DMS 273 (cell line): ENCODE measurements at regions not wholly inside any gene's neighbourhood (a gene's known extent, or its start where the extent isn't known, plus 50 kb on each side); places are given as distances from the start of the nearest gene placed in this dataset.

Experiments
- DNase-seq: peaks from one replicate; lab custom pipeline; 2025; ENCODE audit not compliant: unreplicated experiment; lab: John Stamatoyannopoulos, UW

DNA sequence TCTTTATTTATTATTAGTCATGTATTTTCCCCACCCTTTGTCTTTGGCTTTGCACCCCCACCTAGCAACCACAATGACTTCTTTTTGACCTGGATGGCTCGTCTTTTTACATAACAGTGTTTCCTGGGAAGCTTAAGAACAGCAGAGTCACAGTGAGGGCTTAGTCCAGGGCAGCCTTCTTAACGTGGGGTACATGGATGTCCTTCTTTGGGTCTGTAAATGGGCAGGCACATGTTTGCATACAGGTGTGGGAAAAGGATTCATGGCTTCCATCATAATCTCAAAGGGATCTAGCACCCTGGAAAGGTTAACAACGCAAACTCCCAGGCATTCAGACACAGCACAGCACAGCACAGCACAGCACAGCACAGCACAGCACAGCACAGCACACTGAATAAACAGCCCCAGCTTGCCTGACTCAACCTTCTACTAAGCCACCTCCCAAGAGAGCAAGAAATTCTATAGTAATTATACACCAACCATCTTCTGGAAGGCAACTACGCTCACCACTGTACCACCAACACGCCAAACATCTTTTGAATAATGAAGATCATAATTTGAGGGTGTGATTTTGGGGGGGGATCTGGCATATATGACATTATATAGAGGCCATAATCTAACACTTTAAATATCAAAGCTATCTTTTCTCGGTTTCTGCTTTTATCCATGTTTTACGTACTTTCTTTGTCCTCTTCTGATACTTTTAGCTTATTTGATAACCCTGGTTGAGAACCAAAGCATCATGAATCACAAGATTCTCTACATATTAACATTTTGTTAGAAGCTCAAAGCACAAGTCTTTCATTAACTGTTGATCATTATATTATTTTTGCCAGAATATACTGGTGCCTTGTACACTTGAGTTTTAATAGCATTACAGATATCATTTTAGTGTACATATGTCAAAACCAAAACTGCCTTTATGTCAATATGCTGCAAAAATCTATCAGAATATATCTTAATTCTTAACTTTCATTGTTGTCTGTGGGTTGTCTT lies 177.2 kb upstream of the KLF14 start:
- no peak for DNase-seq

DNA sequence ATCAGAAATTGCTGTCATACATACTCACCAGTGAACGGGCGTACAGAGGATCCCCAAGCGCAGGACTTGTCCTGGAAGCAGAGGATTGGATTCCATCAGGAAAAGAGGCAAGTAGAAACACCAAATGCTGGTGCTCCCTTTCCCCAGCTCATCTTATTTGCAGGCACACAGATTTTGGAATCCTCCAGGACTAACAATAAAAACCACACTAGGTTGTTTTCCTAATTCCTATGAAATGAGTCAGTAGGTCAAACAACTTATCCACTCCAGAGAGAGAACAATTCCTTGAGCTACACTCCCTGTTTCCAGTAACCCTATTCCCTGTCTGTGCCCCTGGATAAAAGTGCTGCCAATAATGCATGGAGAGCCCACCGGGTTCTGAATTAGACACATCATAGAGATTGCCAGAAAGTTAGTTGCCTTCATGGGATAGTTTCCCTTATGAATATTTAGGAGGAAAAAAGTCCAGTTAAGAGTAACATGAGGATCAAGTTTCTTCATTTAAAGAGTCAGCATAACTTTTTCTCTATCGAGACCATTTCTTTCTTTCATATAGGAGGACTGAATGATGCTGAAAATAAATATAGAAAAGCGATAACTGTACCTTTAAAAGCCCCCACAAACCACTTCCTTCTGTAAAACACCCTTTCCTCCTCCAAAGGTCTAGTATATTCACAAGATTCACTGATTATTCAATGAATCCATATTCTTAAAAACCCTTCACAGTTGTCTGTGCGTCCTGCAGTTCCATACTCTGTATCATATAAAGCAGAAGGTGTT lies 178.3 kb upstream of the KLF14 start:
- DNase-seq: no peak

DNA sequence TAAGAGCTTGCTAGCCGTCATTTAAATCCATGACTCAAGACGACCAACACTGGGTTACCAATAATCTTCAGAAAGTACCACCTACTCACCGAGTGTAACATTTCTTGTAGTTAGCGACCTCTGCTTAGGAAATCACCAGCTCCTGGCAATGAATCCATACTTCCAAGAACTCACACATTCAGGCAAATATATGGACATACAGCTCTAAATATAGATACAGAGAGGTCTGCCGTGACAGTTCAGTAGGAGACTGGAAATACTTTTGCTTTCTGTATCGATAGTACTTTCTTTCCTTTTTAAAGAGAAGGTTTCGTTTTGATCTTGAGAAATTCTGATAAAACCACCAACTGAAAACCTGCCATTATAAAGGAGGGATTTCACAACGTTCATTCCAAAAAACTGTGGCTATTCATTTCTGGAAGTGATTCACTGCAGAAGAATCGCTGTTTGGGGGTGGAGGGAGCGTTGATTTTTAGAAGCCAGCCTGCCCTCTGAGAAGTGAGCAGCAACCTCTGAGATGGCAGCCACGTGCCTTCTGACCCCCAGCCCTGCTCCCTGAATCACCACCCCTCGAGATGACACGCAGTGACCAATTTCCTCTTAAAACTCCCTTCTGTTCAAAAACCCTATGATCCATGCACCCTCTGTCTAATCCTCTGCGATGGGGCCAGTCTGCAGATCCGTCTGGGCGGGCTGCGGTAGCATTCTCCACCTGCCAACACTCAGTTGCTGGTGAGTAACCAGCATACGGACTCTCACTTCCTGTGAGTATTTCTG lies 179.0 kb upstream of the KLF14 start:
- peak; percentile 60 for DNase-seq

DNA sequence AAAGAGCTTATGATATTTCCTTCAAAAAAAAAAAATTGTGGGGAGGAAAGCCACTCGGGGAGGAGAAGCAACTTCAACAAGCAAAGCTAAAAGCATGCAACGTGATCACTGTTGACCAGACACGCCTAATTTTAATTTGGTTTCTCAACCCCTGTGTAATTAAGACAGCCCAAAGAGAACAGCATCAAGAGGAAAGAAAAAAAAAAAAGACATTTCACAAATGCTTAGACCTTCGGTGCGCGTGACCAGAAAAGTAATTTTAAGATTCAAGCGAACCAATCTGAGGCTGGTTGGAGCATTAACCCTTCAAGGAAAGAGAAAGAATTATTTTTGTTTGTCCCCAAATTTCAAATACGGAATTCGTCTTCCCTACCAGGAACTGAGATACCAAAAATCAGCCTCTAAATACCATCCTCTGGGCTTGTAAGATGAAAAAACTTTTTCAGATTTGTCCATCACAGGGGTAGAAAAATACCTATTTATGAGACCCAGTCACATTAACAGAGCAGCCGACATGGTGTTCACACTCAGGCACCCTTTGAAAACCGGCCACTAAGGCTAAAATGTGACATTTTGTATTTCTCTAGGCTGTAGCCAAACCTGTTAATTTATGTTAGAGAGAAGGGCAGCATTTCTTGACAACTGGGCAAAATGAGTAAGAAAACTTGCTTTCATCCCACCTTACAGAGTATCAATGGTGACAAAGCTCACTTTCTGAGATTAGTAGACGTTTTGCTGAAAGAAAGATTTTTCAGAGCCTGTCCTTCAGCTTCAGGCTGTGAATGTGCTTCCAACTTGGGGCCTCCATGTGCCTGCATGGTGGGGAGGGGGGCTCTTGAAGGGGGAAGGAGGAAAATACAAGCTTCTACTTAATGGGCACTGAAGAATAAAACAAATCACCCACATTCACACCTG lies 179.9 kb upstream of the KLF14 start:
- no peak for DNase-seq

DNA sequence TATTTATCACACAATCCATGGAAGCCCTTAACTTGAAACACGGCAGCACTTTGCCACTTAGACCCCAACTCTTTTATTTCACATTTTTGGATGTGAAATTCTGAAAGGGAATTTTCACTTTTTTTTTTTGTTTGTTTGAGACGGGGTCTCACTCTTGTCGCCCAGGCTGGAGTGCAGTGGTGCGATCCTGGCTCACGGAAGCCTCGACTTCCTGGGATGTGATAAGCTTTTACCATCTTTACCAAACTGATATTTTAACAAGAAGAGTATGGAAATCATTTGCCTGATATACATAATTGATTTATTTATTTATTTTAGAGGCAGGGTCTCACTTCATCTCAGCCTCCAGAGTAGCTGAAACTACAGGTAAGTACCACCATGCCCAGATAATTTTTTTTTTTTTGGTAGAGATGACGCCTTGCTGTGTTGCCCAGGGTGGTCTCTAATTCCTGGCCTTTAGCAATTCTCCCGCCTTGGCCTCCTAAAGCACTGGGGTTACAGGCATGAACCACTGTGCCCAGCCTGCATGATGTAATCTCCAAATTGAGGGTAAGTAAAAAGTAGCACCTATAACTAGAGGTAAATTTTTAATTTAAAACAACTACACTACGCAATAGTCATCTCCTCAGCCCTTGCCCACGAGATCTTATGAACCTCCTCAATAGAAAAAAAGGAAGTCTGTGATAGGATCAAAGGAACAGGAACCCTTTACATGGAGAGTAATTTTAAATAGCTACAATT lies 180.7 kb upstream of the KLF14 start:
- DNase-seq: no peak

DNA sequence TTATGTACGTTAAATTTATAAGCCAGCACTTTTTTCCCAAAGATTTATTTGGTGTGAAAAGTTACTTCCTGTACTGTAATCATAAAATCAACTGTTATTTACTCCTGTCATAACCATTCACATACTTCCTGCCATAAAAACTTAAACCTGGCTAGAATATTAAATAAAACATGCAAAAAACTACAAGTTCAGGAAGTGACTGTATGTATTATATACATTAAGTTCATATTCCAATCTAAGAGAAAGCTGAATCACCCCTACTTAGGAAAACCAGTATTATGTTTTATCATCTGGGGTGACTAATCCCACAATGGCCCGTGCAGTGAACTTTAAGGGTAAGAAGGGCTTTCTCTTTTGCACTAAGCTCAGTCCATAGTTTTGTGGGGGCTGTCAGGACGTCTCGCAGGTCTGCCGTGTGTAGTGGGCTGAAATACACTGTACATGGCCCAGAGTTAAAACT lies 183.7 kb upstream of the KLF14 start:
- no peak for DNase-seq

DNA sequence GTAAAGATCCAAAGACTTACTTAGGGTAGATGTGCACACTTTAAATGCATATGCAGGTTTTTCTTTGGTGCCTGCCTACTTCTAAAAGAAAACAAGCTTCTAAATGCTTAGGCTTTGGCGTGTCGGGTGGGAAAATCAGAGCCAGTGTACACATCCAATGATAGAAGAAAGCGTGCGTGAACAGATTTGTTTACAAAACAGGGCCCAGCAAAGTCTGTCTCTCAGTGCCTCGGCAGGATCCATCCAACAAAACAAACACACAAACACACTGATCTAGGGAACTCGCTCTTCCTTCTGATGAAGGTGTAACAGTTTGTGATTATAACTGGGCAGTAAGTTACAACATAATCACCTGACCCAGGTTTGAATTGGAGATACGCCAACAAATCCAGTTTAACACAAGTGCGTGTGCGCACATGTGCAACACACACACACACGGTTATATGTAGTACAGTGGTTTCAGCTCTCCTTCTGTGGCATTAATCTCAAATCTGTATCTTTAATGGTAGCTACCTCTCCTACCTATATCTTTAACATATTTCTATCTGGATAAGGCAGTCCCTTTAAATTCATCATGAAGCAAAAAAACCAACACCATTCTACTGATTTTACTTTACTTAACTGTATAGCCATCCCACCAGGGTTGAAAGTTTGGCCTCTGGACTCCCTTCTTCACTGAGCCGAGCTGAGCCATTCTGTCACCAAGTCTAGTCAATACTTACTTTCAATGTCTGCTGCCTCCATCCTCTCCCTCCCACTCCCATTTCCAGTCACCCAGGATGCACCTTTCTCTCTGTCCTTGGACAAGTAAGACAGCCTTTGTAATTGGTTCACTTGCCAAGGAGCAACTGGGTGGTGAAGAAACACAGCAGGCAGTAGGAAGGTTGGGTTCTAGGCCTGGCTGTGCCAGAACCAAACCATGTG lies 184.4 kb upstream of the KLF14 start:
- DNase-seq: no peak

DNA sequence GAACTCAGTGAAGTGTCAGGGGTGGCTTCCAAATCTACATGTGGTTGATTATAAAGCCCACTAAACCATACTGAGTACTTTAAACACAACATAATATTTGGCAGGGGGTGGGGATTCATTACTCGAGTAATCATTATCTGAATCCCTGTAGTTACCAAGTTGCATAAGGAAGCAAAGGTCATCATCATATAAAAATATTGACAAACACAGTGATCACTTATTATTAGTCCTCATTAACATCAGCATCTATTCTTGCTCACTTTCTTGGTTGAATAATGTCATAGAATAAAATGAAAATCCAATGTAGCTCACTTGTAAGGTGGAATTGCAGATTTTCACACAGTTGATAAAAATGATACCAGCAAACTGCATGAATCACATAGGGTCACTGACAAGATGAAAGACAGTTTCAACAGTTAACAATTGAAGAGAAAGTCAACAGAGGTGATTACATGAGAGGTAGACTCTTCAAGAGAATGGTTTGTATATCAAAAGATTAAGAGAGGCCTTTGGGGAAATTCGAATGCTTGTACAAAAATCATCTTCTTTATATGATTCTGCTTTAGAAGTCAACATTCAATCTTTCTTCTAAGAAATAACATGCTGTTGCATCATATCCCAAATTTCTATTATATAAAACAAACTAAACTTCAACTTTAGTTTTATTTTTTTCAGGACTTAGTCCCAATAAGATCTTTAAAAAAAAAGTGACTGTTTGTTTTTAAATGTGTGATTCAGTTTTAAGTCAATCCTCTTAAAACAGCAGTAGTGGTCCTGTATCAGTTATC lies 185.5 kb upstream of the KLF14 start:
- DNase-seq: no peak

DNA sequence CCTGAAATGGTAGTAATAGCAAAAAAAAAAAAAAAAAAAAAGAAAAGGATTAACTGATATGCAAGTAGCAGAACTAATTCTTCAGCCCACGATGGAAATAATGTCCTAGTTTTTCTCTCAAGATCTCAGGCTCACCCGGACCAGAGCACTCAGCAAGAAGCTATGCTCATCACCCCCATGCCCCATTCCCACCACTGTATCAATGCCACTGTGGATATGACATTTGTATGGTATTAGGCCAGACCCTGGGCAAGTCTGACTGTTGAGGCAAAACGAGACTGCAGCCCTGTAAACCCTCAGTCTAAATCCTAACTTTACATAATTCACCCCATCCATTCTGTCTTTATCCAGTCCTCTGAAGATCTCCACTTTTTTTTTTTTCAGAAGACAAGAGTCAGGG lies 186.1 kb upstream of the KLF14 start:
- DNase-seq: no peak

DNA sequence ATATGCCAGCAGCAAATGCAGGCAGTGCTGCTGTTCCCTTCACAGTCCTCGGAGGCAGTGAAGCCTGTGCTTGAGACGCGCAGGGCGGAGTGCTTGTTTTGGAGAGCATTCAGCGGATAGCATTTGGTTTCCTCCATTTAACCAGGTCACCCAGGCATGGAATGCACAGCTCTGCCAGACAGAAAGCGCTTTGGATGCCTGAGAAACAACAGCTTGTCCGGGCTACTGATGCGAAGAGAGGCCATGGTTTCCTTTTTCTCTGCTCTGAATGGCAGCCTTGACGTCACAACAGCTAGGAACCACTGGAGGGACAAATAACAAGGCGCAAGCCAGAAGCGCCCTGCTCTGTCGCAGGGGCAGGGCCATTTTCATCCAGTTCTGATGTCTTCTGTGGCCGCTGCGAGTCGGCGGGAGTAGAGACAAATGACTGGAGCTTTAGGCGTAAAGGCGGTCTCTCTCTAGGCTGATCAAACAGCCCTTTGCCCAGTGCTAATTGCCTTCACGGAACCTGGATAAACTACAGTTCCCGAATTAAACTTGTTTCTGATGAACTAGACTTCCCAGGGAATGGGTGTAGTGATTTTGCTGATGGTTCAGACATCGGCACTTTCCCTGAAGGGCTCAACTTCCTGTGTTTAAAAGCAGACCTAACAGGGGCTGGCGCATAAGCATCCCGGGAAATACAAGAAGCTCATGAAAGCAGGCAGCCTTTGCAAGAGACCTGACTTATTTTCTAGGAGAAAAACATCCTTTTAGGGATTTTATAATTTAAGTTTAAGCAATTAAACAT lies 187.6 kb upstream of the KLF14 start:
- no peak for DNase-seq

DNA sequence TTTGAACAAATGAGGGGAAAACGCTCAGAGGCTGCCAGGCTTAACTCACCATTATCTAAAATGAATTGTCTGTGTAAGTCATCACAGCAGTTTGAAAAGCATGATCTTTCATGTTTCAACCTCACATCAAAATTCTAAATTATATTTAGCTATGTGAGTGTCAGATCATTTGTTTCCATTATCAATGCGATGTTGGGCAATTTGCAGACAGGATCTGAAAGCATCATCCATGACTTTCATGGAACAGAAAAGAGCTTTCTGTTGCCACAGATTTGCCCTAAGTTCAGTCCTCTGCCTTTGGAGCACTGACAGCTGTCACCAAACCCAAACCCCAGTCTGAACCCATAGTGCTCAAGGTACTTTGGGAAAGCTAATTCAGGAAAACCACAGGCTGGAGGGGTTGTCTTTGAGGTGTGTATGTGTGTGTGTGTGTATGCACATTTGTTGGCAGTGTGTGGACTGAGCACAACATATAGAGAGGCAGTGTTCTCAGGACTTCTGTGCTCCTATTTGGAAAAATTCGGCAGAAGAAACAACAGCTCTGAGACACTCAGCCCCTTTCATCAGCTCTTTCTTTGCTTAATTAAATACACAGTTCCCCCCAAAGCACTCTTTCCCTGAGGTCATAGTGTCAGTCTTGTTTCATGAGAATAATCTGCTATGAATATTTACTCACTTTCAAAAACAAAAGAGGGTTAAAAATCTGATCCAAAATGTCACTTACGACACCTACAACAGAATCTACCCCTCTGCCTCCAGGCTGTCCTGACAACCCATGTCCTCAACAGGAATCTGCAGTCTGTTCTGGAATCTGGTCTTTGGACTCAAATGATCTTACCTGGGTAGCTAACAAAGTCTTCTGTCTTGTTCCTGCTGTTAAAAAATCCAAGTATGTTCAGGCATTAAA lies 188.5 kb upstream of the KLF14 start:
- no peak for DNase-seq

DNA sequence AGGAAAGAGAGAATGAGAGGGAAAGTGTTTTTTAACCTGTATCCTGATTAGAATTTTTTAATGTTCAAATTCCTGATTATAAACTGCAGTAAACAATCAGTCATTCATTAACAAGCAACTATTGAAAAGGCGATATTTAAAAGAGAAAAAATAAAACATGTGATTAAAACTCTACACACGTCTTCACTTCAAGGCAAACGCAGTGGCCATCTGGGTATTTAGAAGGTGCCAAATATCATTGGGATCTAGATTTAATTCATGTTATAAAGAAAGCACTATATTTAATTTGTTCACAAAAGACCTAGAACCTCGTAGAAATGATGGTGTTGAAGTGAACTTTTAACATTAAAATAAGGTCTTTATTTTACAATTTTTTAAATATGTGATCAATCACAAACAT lies 189.4 kb upstream of the KLF14 start:
- DNase-seq: no peak

DNA sequence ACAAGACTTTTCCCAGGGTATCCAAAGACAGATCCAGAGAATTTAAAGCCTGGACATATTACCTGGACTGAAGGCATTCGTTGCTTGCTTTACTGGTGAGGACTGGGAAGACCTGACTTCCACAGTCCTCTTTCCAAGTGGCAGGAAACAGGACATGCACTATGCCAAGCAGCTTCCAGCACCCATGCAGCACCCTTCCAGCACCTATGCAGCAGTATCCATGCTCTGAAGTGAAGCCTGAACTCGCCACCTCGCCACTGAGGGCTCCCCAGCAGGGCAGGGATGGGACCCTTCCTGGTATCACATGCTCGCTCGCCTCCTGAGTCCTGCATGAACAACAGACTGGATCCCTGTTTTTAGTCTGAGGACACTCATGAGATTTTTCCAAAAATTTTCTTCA lies 189.9 kb upstream of the KLF14 start:
- DNase-seq: no peak

DNA sequence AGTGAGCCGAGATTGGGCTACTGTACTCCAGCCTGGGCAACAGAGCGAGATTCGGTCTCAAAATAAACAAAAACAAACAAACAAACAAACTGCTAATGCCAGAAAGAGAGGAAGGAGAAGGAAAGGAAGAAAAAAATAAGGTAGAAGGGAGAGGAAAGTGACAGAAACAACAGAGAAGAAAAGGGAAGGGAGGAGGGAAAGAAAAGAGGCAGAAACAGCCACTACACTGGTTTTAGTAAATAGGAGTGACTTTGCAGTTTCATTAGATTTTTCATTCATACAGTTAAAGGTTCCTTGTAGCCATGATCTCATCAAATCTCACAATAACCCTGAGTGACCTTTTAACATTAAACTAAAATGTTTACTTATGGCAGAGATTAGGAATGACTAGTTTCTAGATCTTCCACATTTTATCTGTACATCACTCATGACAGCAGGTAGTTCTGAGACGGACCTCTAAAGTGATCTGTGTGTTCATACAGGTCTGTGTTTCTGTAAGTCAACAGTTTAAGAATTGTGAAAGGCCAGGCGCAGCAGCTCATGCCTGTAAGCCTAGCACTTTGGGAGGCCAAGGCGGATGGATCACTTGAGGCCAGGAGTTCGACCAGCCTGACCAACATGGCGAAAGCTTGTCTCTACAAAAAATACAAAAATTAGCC lies 191.3 kb upstream of the KLF14 start:
- DNase-seq: no peak

DNA sequence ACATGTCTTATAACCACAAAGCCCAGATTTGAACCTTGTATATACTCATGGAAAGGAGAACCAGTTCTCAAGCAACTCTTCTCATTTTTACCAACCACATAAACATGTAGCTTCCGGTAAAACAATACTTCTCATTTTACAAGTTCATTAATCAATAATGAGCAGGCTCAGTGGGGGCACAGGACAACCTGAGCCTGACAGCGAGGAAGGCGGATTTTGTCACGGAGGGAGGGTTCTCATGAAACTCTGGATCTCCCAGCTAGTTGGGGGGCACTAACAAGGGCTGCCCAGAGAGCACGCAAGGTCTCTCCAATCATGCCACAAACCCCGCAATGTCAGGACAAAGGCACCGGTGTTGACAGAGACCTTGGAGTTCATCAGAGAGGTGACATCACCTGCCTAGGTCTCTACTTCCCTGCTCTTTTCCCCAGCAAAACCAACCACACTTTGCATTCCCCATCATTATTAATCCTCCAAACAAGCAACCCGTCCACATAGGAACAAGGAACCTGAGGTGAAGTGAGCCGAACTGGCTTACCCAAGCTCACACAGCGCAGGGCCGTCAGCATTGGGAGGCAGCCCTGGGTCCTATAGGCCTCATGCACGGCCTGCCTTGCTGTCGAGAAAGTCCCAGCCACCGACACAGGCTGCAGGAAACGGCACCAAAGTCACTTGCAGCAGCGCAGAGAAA lies 192.1 kb upstream of the KLF14 start:
- no peak for DNase-seq
